Stimulated activated CD8-positive, alpha-beta memory T cell treated with anti-CD3 and anti-CD28 coated beads, Interleukin-4, amount 100 ng/mL, for 4 hours (primary cell): ENCODE measurements at regions not wholly inside any gene's neighbourhood (a gene's known extent, or its start where the extent isn't known, plus 50 kb on each side); places are given as distances from the start of the nearest gene placed in this dataset.
"Not testable (repeated sequence)": the region's sequence is repeated elsewhere in the genome, so short reads cannot be mapped to it uniquely, and the experiment has no call there.

Experiments
- DNase-seq, 2 donors: peaks; one replicate each; pipeline ENCODE4 v3.0.0-alpha.2; 2020; ENCODE audit warnings: low read depth in 2 of 2, low spot score in 1 of 2

DNA sequence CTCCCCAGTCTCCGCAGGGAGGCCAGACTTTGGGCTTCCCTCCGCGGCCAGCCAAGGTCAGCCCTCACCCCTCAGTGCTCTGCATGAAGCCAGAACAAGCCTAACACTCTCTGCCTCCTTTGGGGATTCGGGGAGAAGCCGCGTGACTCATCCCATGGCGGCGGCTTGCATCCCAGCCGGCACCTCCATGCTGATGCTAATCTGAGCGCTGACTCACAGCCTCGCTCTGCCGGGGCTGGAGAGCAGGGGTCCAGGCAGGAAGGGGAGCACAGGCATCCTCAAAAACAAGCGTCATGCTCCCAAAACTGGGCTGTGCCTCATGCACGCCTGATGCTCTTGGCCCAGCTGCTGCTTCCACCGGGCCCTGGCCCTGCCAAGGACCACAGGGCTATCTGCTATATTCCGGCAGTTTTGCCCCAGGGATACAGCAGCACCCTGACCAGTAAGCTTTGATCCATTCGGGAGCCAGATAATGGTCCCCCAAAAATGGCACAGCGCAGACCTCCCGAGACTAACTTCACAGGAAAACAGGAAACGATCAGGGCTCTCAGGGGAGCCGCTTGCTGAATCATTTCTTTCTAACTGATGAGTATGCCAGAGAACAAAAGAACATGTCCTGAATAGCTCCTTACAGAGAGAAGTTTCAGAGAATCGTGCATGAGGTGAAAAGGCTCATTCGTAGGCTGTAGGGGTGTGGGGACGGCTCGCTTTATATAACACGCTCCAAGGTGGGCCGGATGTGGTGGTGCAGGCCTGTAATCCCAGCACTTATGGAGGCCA lies 254.4 kb upstream of the USP9Y start:
- not testable (repeated sequence) for DNase-seq

DNA sequence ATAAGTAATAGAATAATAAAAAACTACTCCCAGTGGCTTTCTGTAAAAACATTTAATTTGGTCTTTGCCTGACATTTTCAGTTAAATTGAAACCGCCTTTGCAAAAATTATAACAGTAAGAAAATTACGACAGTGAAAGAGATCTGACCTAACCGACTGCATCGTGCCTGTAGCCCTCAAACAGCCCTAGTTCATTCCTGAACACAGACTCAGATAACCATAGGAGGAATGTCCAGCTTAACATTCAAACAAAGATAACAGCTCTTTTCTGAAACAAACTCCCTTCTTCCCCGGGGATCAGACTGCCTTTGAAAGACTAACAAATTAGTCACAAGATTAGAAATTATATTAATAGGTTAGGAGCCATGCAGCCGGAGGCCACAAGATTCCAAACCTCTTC lies 252.5 kb upstream of the USP9Y start:
- not testable (repeated sequence) for DNase-seq

DNA sequence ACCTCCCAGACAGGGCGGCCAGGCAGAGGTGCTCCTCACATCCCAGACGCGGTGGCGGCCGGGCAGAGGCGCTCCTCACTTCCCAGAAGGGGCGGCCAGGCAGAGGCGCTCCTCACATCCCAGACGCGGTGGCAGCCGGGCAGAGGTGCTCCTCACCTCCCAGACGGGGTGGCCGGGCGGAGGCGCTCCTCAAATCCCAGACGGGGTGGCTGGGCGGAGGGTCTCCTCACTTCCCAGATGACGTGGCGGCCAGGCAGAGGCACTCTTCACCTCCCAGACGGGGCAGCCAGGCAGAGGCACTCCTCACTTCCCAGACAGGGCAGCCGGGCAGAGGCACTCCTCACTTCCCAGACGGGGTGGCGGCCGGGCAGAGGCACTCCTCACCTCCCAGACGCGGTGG lies 247.7 kb upstream of the USP9Y start:
- not testable (repeated sequence) for DNase-seq

DNA sequence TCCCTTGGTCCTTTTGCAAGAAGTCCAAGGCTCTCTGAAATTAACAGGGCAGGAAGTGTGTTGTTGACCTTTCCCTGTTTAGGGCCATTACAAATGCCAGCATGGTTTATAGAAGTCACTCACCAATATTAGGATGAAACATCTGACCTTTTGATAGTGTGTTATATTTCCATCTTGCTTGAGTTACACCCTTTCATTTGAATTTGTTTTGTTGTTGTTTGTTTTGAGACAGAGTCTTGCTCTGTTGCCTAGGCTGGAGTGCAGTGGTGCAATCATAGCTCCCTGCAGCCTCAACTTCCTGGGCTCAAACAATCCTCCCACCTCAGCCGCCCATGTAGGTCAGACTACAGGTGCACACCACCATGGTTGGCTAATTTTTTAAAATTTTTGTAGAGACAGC lies 241.1 kb upstream of the USP9Y start:
- no peak for DNase-seq

DNA sequence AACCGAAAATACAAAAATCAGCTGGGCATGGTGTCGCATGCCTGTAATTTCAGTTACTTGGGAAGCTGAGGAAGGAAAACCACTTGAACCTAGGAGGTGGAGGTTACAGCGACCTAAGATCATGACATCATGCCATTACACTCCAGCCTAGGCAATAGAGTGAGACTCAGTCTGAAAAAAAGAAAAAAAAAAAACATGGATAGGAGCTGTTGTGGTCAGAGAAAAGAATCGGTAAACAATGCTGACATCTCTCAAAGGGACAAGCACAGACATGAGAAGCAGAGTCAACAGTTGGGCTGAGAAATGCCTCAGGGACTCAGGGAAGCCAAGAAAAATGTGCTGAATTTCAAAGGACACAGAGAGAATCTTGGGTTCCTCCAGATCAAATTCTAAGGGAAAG lies 236.9 kb upstream of the USP9Y start:
- no peak for DNase-seq

DNA sequence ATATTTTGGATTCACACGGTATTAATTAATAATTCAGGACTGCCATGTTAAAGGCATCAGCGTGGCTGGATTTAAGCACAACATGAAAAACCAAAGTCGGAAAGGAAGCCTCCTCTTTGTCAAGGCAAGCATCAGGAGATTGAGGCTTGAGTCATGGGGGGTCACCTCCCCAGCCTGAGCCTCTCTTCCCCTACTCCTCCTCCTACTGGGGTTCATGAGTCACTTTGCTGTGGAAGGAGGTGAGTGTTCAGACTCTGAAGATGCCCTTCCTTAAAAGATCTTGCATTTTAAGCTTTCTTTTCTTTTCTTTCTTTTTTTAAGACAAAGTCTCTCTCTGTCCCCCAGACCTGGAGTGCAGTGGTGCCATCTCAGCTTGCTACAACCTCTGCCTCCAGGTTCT lies 235.3 kb upstream of the USP9Y start:
- no peak for DNase-seq

DNA sequence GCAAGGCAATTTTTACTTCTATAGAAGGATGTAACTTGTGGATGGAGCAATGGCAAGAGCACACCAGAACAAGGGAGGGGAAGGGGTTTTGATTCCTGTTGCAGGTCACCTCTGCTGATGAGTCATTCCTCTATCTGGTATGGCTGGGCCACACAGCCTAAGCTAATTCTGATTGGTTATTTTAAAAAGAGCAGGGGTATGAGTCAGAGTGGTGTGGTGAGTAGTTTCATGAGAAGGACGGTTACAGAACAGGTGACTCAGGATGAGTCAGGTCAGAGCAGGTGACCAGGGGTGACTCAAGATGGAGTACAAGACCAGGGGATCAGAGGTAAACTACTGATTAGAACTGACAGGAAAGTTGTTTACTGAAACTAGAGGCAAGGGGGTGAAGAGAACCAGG lies 231.9 kb upstream of the USP9Y start:
- no peak for DNase-seq

DNA sequence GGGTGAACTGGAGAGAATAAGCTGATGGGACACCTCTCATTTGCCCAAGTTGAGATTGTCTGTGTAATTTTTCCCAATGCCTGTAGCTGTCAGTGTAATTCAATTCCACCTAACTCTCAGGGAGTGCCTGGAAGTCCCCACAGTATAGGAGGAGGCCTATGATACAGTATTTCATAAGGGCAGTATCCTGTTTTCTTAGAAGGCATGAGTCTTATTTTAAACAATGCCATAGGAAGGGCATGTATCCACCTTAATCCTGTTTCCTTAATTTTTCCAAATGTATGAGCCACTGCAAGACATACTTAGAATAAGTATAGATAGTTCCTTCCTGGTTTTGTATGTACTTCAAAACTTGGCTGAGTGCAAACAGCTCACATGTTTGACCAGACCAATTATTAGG lies 226.6 kb upstream of the USP9Y start:
- DNase-seq: no peak

DNA sequence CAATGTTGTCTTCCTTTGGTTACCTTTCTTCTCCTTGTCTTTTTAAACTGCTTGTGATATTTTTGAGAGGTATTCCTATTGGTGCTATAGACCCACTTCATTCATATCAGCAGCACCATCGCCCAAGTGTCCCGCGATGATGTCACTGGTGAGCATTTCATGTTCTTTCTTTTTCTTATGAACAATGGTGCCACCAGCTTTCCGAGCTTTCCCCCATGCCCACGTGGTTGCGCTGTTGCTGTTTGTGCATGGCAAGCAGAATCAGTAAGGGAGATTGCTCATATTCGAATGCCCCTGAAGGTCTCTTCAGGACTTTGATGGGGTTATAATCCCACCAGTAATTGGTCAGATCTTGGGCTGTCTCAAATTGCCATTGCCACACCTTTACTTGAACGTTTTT lies 221.6 kb upstream of the USP9Y start:
- no peak for DNase-seq

DNA sequence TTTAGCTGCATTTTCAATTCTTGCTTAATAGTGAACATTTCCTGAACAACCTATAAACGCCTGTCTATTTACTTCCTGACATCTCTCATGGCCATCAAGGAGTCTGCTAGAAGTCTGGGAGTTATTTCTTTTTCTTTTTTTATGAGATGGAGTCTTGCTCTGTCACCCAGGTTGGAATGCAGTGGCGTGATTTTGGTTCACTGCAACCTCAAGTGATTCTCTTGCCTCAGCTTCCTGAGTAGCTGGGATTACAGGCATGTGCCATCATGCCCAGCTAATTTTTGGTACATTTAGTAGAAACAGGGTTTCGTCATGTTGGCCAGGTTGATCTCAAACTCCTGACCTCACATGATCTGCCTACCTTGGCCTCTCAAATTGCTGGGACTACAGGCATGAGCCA lies 217.6 kb upstream of the USP9Y start:
- DNase-seq: no peak

DNA sequence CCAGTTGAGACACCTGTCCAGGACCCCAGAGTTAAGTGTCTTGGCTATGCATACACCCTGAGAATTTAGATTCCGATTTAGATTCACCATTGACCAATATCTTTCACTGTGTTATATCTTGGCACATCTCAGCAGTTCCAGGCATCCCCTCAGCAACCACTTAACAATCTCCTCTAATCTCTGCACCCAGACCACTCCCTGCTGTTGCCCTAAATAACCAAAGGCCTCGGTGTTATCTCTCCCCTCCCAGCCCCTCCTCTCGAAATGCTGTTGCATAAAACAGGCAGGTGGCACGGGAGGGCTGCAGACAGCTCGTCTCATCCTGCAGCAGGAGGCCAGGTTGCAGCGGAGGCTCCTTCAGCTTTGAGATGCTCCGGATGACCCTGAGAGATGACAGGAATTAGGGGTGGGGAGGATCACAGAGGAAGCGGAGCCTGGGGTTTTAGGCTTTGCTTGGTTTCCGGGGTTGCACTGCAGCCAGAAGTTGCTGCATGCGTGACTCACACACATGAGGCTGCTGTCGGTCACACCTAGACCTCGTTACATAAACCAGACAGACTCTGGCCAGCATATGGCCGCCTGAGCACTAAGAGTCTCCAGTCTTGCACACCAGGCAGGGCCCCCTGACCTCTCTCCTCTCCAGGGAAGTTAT lies 210.3 kb upstream of the USP9Y start:
- no peak for DNase-seq

DNA sequence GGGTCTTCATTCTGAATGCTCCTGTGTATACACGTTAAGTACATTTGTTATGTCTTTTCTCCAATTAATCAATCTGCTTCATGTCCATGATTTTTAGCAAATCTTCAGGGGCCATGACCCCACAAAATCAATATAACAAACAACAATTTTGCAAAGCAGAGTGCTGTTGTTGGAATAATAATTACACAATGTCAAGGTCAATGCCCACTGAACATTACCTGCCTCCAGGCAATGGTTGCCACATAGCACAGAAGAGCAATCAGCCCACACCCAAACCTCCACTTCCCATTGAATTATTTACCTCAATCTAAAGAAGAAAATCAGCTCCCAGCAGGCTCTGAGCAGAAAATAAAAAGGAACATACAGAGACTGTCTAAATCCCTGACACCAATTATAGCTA lies 208.8 kb upstream of the USP9Y start:
- no peak for DNase-seq

DNA sequence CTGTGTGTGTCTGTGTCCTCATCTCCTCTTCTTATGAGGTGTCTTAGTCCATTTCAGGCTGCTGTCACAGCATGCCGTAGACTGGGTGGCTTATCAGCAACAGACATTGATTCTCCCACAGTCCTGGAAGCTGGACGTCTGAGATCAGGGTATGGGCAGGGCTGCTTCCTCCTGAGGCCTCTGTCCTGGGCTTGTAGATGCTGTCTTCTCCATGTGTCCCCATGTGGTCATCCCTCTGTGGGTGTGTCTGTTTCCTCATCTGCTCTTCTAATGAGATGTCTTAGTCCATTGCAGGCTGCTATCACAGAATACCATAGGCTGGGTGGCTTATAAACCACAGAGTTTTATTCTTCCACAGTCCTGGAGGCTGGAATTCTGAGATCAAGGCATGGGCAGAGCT lies 205.0 kb upstream of the USP9Y start:
- DNase-seq: no peak

DNA sequence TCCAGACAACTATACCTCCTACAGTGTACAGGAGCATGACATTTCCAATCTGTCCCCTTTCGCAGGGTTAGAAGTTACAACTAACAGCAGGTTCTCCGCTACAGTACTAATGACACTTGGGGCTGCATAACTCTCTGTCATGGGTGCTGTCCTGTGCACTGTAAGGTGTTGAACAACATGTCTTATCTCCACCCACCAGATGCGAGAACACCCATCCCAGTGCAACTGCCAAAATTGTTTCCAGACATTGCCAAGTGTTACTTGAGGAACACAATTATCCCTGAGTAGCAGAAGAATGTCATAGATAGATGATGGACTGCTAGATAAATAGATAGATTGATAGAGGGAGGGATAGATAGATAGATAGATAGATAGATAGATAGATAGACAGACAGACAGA lies 200.9 kb upstream of the USP9Y start:
- no peak for DNase-seq

DNA sequence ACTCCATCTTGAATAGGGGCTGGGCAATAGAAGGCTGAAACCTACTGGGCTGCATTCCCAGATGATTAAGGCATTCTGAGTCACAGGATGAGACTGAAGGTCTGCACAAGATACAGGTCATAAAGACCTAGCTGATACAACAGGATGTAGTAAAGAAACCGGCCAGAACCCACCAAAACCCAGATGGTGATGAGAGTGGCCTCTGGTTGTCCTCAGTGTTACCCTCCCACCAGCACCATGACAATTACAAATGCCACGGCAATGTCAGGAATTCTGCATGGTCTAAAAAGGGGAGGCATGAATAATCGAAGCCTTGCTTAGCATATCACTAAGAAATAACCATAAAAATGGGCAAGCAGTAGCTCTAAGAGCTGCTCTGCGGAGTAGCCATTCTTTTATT lies 197.0 kb upstream of the USP9Y start:
- not testable (repeated sequence) for DNase-seq

DNA sequence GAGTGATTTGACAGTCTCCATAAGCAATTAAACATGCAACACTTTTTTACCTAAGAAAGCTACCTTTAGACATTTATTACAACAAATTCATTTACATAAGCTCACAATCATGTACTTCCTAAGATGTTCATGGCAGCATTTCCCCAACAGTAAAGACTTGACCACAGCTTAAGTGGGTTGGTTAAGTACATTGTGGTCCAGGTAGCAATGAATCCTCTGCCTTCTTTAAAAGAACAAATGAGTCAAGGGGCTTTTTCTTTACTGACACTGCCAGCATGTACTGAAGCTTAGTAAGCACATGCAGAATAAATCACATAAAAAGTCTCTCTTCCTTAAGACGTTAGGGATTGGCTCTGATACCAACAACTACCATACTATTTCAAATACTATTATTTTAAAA lies 183.7 kb upstream of the USP9Y start:
- no peak for DNase-seq

DNA sequence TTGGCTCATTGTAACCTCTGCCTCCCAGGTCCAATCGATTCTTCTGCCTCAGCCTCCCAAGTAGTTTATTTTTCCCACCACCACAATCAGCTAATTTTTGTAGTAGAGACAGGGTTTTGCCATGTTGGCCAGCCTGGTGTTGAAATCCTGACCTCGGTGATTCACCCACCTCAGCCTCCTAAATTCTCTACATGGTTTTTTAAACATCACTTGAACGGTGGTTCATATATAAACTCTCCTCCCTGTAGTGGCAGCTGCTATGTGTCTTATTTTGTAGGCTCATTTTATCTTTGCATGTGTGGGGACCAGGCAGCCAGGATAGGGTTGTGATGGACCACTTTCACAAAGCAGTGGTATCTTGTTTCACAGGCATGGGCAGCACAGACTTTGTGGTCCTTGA lies 175.8 kb upstream of the USP9Y start:
- DNase-seq: no peak

DNA sequence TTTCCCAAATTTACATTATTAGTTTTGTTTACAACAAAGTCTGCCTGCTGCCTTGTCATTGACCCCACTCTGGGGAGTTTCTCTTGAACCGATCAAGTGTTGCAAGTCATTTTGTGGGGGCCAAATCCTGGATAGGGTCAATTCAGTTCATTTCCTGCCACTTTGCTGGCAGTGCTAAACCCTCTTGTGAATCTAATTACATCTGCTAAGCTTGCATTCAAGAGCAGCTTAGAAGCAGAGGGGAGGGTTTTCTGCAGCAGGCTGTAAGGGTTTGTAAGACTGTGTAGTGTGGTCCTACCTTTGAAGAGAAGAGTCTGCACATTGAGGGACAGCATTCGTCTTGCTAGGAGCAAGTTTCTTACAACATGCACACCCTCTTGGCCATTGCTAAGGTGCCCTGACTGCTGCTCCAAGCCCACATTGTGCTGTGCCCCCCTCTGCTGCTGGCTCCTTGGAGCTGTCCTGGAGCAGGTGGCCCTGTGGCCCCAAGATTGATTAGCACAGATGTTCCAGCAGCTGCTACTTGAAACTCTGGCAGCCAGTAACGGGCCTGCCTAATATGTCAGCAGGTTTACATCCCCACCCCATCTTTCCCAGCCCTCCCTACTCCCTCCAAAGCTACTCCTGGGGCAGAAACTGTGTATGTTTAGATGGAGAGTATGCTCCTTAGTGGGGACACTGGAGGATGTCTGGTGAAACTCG lies 174.5 kb upstream of the USP9Y start:
- no peak for DNase-seq

DNA sequence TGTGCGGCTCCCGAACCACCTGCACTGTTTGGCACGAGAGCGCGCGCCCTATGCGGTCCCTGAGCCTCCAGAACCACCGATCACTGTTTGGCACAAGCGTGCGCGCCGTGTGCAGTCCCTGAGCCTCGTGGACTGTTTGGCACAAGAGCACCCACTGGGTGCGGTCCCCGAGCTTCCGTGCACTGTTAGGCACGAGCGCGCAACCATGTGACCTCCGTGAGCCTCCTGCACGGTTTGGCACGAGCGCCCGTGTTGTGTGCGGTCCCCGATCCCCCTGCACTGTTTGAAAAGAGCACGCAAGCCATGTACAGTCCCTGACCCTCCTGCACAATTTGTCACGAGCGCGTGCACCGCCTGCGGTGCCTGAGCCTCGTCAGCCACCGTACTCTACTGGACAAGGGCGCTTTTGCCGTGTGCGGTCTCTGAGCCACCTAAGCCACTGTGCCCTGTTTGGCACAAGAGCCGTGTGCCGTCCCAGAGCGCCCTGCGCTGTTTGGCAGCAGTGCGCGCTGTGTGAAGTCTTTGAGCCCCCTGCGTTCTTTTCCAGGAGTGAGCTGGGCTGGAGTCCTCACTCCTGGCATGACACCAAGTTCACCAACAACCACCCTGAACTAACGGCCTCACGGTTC lies 163.7 kb upstream of the USP9Y start:
- DNase-seq: no peak

DNA sequence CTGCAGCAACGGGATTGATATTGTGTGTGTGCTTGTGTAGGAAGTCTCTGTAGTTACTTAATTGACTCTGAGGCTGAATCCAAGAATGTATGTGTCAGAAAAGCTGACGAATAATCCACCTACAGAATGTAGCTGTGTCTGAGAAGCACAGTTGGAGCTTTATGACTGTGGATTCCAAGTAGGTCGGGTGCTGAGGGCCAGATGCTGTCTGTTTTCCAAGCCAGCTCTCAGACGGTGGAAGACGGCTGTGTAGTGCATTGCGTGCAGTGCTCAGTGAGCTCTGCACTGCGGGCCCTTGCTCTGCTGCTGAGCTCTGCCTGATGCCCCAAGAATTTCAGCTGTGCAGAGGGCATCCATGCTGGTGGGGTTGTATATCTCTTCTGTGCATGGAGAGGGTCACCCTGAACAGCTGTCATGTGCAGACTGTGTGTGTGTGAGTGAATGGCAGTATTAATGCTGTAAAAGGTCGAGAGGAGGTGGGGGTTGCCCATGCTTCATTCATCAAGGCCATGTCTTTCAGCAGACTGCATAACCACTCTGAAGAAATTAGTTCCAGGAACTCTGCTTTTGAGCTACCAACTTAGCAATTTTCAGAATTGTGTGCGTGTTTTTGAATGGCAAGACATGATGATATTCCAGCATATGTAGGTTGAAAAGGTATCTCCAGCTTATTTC lies 154.1 kb upstream of the USP9Y start:
- DNase-seq: no peak
